ENCODE measurements at regions not wholly inside any gene's neighbourhood (a gene's known extent, or its start where the extent isn't known, plus 50 kb on each side); places are given as distances from the start of the nearest gene placed in this dataset.

- Histone ChIP-seq H3K4me3 (replicated peaks in 1 of 2; ENCODE audit: low read depth in 1 of 2, low read length in 2 of 2) (no peak overlapping the region), H3K27me3 (ENCODE audit: insufficient read depth, low read length) (no peaks in the 10 kb centered on the region), H3K9me2 (ENCODE audit: insufficient read depth) (no peaks in the 10 kb centered on the region), H3K27ac (ENCODE audit: low read depth, low read length) (no peak overlapping the region), H3K4me1 (ENCODE audit: control insufficient read depth in 1 of 2, insufficient read depth in 2 of 2, low read length in 2 of 2) (no peaks in the 10 kb centered on the region), H3K9me3 (ENCODE audit: control insufficient read depth in 1 of 2, insufficient read depth in 1 of 2, low read depth in 1 of 2, low read length in 2 of 2) (no peaks in the 10 kb centered on the region), H3K36me3 (ENCODE audit: control insufficient read depth in 1 of 2, insufficient read depth in 2 of 2, low read length in 2 of 2) (no peaks in the 10 kb centered on the region), H3K79me2 (ENCODE audit: insufficient read depth, low read length) (no peaks in the 10 kb centered on the region), H2AFZ (ENCODE audit: low read depth, low read length, poor library complexity, severe bottlenecking) (no peak overlapping the region), H3K9ac (ENCODE audit: low read length) (no peak overlapping the region), H4K20me1 (ENCODE audit: insufficient read depth) (no peaks in the 10 kb centered on the region), H3K4me2 (ENCODE audit: low read length) (no peak overlapping the region)
- DNase-seq (ENCODE audit: low read depth, low spot score) (no peak), ATAC-seq (no peak)
- no TSS peak for BruUV-seq (replicated peaks)
- TF ChIP-seq YY1 (IDR thresholded peaks at IDR 0.05; ENCODE audit: extremely low read depth, insufficient replicate concordance, low read depth, low read length) (no peak), ZBTB33 (IDR thresholded peaks at IDR 0.05; ENCODE audit: extremely low read depth, insufficient replicate concordance, low read length) (no peak), ELF1 (IDR thresholded peaks at IDR 0.05; ENCODE audit: borderline replicate concordance, low read depth) (no peak), SRF (IDR thresholded peaks at IDR 0.05; ENCODE audit: low read depth) (no peak), REST (IDR thresholded peaks at IDR 0.05; ENCODE audit: low read depth) (no peak), SIN3A (IDR thresholded peaks at IDR 0.05; ENCODE audit: low read depth) (no peak), ATF3 (IDR thresholded peaks at IDR 0.05) (no peak)
- RAD21 ChIA-PET (ENCODE audit: low non-redundant PET in 1 of 2, low total read pairs in 2 of 2, uncharacterized antibody in 2 of 2, unreplicated experiment in 2 of 2), result no interaction called here
- POLR2A ChIA-PET, result no interaction called here
- intact Hi-C loops (cut with micrococcal nuclease), result no loop called here
- CTCF ChIA-PET, result no interaction called here
These were observed 262.0 kb downstream of the STK31 start for GRCh38 chr7:23972057-23972456.
